Astrocyte (in vitro differentiated cells and primary cell): ENCODE measurements at regions not wholly inside any gene's neighbourhood (a gene's known extent, or its start where the extent isn't known, plus 50 kb on each side); places are given as distances from the start of the nearest gene placed in this dataset.

ENCODE experiments used
- DNase-seq: peaks from one replicate; pipeline ENCODE4 v3.0.0-alpha.2; 2010; ENCODE audit warnings: low read depth
- FAIRE-seq: peaks from 2 replicates; lab custom pipeline; 2011; peaks lifted over from hg19 to GRCh38; lab: Jason Lieb, UNC
- H2AFZ ChIP-seq: 2 replicates; pipeline ENCODE4 v1.6.0; 2012; ENCODE audit warnings: low read depth, low read length, inconsistent platforms
- H3K27ac ChIP-seq: 2 replicates; pipeline ENCODE4 v1.5.1; 2011; ENCODE audit warnings: low read depth, low read length, inconsistent platforms
- H3K27me3 ChIP-seq: 2 replicates; pipeline ENCODE4 v1.6.0; 2011; ENCODE audit warnings: low read length, inconsistent platforms; ENCODE audit not compliant: insufficient read depth
- H3K36me3 ChIP-seq: 2 replicates; pipeline ENCODE4 v1.5.1; 2011; ENCODE audit warnings: low read length, inconsistent platforms; ENCODE audit not compliant: insufficient read depth
- H3K4me1 ChIP-seq: 2 replicates; pipeline ENCODE4 v1.5.1; 2011; ENCODE audit warnings: low read length, inconsistent platforms; ENCODE audit not compliant: insufficient read depth
- H3K4me2 ChIP-seq: 2 replicates; pipeline ENCODE4 v1.6.0; 2012; ENCODE audit warnings: low read length, inconsistent platforms
- H3K4me3 ChIP-seq: 2 replicates; pipeline ENCODE4 v1.5.1; 2011; ENCODE audit warnings: low read depth, mild to moderate bottlenecking, low read length, inconsistent platforms; ENCODE audit not compliant: insufficient read depth
- H3K79me2 ChIP-seq: 2 replicates; pipeline ENCODE4 v1.6.0; 2012; ENCODE audit warnings: mild to moderate bottlenecking, low read length, inconsistent platforms; ENCODE audit not compliant: insufficient read depth
- H3K9ac ChIP-seq: 2 replicates; pipeline ENCODE4 v1.6.0; 2012; ENCODE audit warnings: mild to moderate bottlenecking, low read length, inconsistent platforms
- H3K9me3 ChIP-seq: 2 replicates; pipeline ENCODE4 v1.5.1; 2012; ENCODE audit warnings: low read depth, mild to moderate bottlenecking, low read length, inconsistent platforms; ENCODE audit not compliant: insufficient read depth
- H4K20me1 ChIP-seq: 2 replicates; pipeline ENCODE4 v1.6.0; 2012; ENCODE audit warnings: low read length, inconsistent platforms; ENCODE audit not compliant: insufficient read depth
- H3K27ac Mint-ChIP-seq: one replicate; pipeline ENCODE4 v1.8.0; 2021; ENCODE audit warnings: mild to moderate bottlenecking, mixed read lengths; ENCODE audit not compliant: unreplicated experiment
- H3K27me3 Mint-ChIP-seq: one replicate; pipeline ENCODE4 v1.8.0; 2021; ENCODE audit warnings: low read depth, mixed read lengths; ENCODE audit not compliant: unreplicated experiment
- H3K36me3 Mint-ChIP-seq: one replicate; pipeline ENCODE4 v1.8.0; 2021; ENCODE audit warnings: low read depth, mixed read lengths; ENCODE audit not compliant: unreplicated experiment
- H3K4me1 Mint-ChIP-seq: one replicate; pipeline ENCODE4 v1.8.0; 2021; ENCODE audit warnings: low read depth, mixed read lengths; ENCODE audit not compliant: unreplicated experiment
- H3K4me3 Mint-ChIP-seq: one replicate; pipeline ENCODE4 v1.8.0; 2021; ENCODE audit warnings: mild to moderate bottlenecking, moderate library complexity, mixed read lengths; ENCODE audit not compliant: unreplicated experiment
- H3K9me3 Mint-ChIP-seq: one replicate; pipeline ENCODE4 v1.8.0; 2021; ENCODE audit warnings: mild to moderate bottlenecking, mixed read lengths; ENCODE audit not compliant: unreplicated experiment
- CTCF ChIP-seq: IDR thresholded peaks from 2 replicates; pipeline ENCODE4 v1.5.1; 2011; ENCODE audit warnings: low read depth, mild to moderate bottlenecking, inconsistent platforms, low read length, moderate library complexity; ENCODE audit not compliant: insufficient read depth
- EZH2 ChIP-seq: IDR thresholded peaks from 2 replicates; pipeline ENCODE4 v1.6.1; 2012; ENCODE audit warnings: mild to moderate bottlenecking, low read length, inconsistent platforms; ENCODE audit not compliant: insufficient read depth

- FAIRE-seq (no peak), DNase-seq (no peak)
- Histone ChIP-seq H3K79me2 (no peaks in the 10 kb centered on the region), H3K9ac (no peak overlapping the region), H3K27ac (no peak overlapping the region), H3K4me2 (no peak overlapping the region), H4K20me1 (no peaks in the 10 kb centered on the region), H2AFZ (no peak overlapping the region), H3K9me3 (no peaks in the 10 kb centered on the region), H3K4me1 (no peaks in the 10 kb centered on the region), H3K36me3 (no peaks in the 10 kb centered on the region), H3K27me3 (no peaks in the 10 kb centered on the region), H3K4me3 (no peak overlapping the region)
- TF ChIP-seq EZH2 (no peak), CTCF (no peak)
- H3K27me3 Mint-ChIP-seq, result no peaks in the 10 kb centered on the region
- H3K4me1 Mint-ChIP-seq, result peaks cover 3% of the 10 kb centered on the region
- no peaks in the 10 kb centered on the region for H3K9me3 Mint-ChIP-seq
- H3K27ac Mint-ChIP-seq, result no peak overlapping the region
- H3K36me3 Mint-ChIP-seq, result peaks cover 2% of the 10 kb centered on the region
- no peak overlapping the region for H3K4me3 Mint-ChIP-seq
Observed at GRCh38 chr13:74230984-74231501, 96.8 kb upstream of the KLF12 start.

- Histone ChIP-seq H3K27ac (no peak overlapping the region), H3K9ac (no peak overlapping the region), H3K4me1 (no peaks in the 10 kb centered on the region), H2AFZ (no peak overlapping the region), H4K20me1 (no peaks in the 10 kb centered on the region), H3K4me2 (no peak overlapping the region), H3K79me2 (no peaks in the 10 kb centered on the region), H3K27me3 (no peaks in the 10 kb centered on the region), H3K9me3 (no peaks in the 10 kb centered on the region), H3K36me3 (no peaks in the 10 kb centered on the region), H3K4me3 (no peak overlapping the region)
- H3K9me3 Mint-ChIP-seq, result no peaks in the 10 kb centered on the region
- TF ChIP-seq EZH2, result no peak
- TF ChIP-seq CTCF, result no peak
- no peaks in the 10 kb centered on the region for H3K27me3 Mint-ChIP-seq
- peaks cover 2% of the 10 kb centered on the region for H3K36me3 Mint-ChIP-seq
- FAIRE-seq (peak; percentile 23), DNase-seq (no peak)
- H3K4me3 Mint-ChIP-seq, result no peak overlapping the region
- H3K27ac Mint-ChIP-seq, result no peak overlapping the region
- peaks cover 3% of the 10 kb centered on the region for H3K4me1 Mint-ChIP-seq
Observed at GRCh38 chr13:74229242-74229641, 95.0 kb upstream of the KLF12 start.

GRCh38 chr13:74227476-74228158 is 93.4 kb upstream of the KLF12 start:
- H3K79me2 ChIP-seq, result no peaks in the 10 kb centered on the region
- H2AFZ ChIP-seq, result no peak overlapping the region
- H3K4me2 ChIP-seq, result no peak overlapping the region
- peaks cover 2% of the 10 kb centered on the region for H3K36me3 Mint-ChIP-seq
- H3K27me3 Mint-ChIP-seq, result no peaks in the 10 kb centered on the region
- no peak overlapping the region for H3K27ac Mint-ChIP-seq
- no peaks in the 10 kb centered on the region for H3K9me3 Mint-ChIP-seq
- no peak overlapping the region for H3K9ac ChIP-seq
- no peaks in the 10 kb centered on the region for H3K36me3 ChIP-seq
- no peaks in the 10 kb centered on the region for H3K4me1 ChIP-seq
- no peak for TF ChIP-seq EZH2
- TF ChIP-seq CTCF, result no peak
- H3K4me3 Mint-ChIP-seq, result no peak overlapping the region
- H3K9me3 ChIP-seq, result no peaks in the 10 kb centered on the region
- no peaks in the 10 kb centered on the region for H3K27me3 ChIP-seq
- peaks cover 3% of the 10 kb centered on the region for H3K4me1 Mint-ChIP-seq
- DNase-seq, result no peak
- no peak overlapping the region for H3K27ac ChIP-seq
- H3K4me3 ChIP-seq, result no peak overlapping the region
- FAIRE-seq, result no peak
- no peaks in the 10 kb centered on the region for H4K20me1 ChIP-seq
